HG02852 (cell line): ENCODE measurements at regions not wholly inside any gene's neighbourhood (a gene's known extent, or its start where the extent isn't known, plus 50 kb on each side); places are given as distances from the start of the nearest gene placed in this dataset.

Source experiments
- ATAC-seq: cut with Tn5 transposase; IDR thresholded peaks from one replicate; pipeline ENCODE4 v1.9.1; 2021; ENCODE audit warnings: mild to moderate bottlenecking, moderate library complexity; ENCODE audit not compliant: unreplicated experiment

- ATAC-seq: no peak
These were observed 534.3 kb downstream of the VRK1 start for GRCh38 chr14:97331526-97331925.

DNA sequence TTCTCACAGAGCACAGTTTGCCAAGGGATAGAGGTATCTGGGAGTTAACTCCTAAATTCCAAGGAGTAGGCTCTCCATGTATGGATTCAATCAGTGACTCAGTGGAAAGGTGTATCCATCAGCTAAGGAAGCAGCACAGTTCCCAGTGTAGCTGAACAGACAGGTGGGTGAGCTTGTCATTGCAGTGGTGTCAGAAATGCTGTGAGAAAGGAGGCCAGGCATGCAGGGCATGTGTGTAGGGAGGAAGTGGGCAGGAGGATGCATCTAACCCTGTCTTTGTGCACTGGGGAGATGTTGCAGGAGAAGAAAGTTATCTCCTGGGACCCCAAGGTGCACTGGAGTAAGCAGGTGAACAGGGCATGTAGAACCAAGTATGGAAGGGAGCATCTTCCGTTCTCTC, 539.0 kb downstream of the VRK1 start:
- no peak for ATAC-seq

GRCh38 chr14:97336816-97337215, 539.6 kb downstream of the VRK1 start:
- no peak for ATAC-seq

GRCh38 chr14:97337267-97337666, 540.1 kb downstream of the VRK1 start:
- no peak for ATAC-seq

DNA sequence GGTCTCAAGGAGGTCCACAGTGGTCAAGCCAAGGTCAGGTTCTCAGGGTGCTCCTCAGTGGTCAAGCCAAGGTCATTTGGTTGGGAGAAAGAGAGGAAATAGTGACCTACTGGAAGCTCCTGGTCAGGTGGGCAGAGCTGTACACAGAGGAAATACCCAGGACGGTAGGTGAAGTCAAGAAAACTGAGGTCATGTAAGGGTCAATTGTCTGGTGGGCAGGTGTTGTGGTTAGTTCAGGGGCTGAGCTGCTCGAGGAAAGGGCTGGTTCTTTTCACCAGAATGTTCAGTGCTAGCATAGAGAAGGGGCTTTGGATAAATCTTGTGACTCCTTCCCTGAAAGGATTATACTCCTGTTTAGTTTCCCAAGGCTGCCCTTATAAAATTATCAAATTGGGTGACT, 540.5 kb downstream of the VRK1 start:
- ATAC-seq: no peak

- no peak for ATAC-seq
These were observed 547.5 kb downstream of the VRK1 start for GRCh38 chr14:97344666-97345065.

DNA sequence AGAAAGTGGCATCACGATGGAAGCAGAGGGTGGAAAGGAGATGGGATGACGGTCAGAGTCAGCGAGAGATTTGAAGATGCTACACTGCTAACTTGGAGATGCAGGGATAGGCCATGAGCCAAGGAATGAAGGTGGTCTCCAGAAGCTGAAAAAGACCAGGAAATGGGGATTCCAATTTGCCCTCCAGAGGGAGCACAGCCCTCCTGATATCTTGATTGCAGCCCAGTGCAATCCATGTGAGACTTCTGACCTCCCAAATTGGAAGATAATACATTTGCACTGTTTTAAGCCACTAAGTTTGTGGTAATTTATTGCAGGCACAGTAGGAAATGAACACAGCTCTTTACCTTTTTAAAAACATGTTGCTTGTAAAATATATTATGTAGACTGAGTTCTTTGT, 549.5 kb downstream of the VRK1 start:
- no peak for ATAC-seq

DNA sequence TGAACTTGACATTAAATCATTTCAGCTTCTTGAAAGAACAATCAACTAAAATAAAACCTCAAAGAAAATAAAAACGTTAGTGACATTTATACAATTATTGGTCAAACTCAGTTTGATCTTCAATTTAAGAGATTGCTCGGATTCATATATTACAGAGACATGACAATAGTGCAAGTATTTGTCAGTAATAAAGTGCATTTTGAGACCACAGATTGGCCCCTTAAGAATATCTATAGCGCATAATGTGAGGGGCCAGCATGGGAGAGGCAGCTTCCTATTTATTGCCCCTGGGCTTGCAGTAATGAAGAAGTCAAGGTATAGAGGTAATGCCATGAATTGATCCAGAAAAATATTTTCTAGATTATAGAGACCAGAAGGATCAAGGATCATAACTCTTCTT, 552.3 kb downstream of the VRK1 start:
- no peak for ATAC-seq

GRCh38 chr14:97349946-97350345, 552.8 kb downstream of the VRK1 start:
- no peak for ATAC-seq

DNA sequence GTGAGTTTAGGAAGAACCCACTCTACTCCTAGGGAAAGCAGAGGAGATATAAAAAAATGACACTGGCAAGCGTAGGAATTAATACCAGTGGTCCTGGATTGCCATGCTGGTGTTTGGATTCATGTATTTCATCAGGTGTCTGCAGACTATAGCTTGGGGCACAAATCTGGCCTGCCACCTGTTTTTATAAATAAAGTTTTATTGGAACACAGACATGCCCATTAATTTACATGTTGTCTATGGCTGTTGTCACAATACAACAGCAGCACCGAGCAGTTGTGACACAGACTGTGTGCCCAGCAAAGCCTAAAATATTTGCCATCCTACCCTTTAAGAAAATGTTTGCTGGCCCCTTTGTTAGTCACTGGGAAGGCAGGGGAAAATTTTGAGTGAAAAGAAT, 553.2 kb downstream of the VRK1 start:
- ATAC-seq: no peak

DNA sequence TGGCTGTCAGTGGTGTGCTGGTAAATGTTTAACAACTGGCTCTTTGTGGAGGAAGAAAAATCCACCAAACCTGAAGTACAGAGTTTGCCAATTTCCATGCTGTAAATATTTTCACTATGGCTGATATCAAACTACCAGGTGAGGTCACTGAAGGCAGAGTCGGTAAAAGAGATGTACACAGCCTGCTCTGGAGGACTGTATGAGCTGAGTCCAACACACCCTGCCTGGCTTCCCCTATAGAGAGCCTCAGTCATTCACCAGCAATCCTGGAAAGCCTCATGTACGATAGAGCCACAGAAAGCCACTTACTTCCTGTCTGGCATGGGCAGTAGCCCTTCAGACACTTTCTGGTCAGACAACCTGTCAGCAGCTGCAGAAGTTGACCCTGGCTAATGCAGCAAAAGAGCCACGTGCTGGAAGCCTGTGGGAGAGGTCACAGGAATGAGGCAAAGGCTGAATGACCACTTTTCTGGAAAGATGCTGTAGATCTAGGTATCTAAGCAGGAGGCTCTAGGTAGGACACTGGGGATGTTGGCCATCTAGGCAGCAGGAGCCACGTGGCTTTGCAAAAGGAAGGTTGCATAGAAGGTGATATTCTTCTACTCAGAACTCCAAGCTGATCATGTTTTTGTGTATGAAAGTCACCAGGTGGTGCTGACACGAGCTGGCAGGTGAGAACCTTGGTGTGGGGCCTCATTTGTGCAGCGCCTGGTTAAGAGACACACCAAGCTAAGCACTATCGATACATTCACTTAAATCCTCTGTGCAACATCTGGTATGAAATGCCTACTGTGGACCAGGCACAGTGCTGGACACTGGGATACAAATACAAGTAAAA, 553.9 kb downstream of the VRK1 start:
- ATAC-seq: no peak

- no peak for ATAC-seq
These were observed 555.9 kb downstream of the VRK1 start for GRCh38 chr14:97353102-97353501.

DNA sequence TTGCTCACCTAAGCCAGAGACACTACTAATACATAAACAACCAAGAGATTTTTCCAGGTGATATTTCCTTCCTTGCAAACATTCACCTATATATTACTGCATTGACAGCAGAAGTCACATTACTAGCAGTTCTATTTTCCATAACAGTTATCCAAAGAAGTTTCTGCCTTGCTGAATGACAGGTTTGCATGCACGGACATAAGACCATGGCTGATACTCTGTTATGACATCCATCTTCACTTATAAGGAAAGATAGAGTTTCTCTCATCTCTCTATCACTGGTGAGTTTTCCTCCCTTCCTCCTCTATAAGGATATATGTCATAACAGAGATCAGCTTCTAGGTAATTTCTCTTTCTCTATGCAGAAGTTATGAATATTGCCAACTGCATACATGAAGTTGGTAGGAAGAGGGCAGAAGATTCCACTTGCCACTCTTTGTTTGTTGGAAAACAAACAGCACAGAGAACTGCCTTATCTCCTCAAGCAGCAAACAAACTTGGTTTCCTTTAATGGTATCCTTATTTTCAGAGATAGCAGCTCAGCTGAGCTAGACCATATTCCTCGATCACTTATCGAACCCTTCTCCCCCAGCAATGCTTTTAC, 557.0 kb downstream of the VRK1 start:
- ATAC-seq: no peak

DNA sequence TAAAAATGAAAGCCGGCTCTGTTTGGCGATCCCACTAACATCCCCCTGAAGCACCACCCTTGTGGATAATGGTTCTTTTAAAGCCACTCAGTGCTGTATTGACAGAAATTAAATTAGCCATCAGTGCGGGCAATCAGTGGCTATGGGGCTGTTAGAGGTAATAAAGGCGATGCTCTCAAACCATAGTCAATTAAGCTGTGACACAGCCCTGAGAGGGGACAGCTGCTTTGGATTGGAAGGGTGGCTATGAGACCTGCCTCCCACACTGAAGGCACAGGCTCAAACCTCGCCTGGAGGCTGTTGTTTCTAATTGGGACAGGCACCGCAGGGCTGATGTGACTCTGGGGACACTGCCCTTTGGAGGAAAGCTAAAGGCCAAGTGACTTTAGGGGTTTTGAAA, 562.2 kb downstream of the VRK1 start:
- ATAC-seq: no peak

DNA sequence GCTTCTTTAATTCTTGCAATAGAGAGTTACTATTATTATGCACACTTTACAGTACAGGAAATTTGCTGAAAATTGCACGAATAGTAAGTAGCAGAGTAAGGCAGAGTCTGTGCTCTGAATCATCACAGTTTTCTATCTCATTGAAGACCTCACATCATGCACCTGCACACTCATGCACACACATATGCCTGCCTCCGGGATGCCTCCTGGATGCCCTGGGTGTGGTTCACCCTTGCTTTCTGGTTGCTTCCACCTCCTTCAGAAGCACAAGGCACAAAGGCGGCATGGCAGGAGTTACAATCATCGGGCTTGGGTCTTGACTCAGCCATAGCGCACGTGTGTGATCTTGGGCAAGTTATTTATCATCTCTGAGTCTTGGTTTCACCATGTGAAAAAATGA, 564.0 kb downstream of the VRK1 start:
- ATAC-seq: no peak

GRCh38 chr14:97361958-97362357, 564.8 kb downstream of the VRK1 start:
- ATAC-seq: no peak

- no peak for ATAC-seq
These were observed 569.2 kb downstream of the VRK1 start for GRCh38 chr14:97366400-97366799.

DNA sequence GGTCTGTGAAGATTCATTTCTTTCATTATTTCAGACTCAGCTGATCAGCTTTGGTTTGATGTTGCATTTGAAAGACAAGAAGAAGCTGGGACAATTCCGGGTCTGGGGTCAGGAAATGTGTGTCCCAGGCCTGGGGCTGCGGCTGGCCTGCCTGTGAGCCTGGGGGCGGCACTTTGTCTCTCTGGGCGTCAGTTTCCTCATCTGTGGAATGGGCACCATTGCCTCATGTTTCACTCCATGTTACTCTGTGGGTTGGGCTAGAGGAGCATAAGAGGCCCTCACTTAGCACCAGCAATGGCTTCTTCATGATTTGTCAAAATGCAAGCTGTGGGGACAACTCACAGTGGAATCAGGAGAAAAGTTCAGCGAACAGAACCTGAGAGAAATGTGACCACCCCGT, 570.1 kb downstream of the VRK1 start:
- no peak for ATAC-seq

GRCh38 chr14:97368049-97368448, 570.9 kb downstream of the VRK1 start:
- ATAC-seq: no peak

- no peak for ATAC-seq
These were observed 571.9 kb downstream of the VRK1 start for GRCh38 chr14:97368900-97369564.

DNA sequence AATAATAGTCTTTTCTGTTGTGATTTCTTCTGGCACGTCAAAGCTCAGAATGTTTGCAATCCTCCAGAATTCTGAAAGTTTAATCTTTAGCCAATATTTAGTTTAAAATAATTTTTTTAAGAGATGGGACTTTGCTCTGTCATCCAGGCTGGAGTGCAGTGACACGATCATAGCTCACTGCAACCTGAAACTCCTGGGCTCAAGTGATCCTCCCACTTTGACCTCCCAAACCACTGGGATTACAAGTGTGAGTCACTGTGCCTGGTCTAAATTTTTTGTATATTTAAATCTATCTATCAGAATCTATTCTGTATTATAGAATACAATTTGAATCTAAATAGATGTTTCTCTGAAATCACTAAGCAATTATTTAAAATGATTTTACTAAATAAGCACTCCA, 572.7 kb downstream of the VRK1 start:
- ATAC-seq: no peak

DNA sequence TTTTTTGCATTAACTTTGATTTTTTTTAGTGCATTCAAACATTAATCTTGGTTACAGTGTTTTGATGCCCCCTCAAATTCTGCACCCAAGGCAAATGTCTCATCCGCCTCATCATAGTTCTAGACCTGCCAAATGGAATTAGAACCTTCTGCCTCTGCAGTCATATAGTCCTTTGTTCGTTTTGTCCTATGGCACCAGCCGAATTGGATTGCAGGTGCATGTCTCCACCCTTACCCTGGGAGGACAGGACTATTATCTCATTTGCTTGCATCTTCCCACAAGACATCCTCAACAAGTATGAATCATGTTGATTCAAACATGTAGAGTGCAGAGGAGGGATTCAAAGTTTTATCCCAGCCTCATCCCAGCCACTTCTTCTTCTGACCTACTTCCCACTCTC, 579.1 kb downstream of the VRK1 start:
- no peak for ATAC-seq
